NCI-H146 treated with DMSO at 0.1 percent for 48 hours (cell line): ENCODE measurements at regions not wholly inside any gene's neighbourhood (a gene's known extent, or its start where the extent isn't known, plus 50 kb on each side); places are given as distances from the start of the nearest gene placed in this dataset.

Experiments used
- DNase-seq: peaks from one replicate; lab custom pipeline; 2025; ENCODE audit not compliant: unreplicated experiment; lab: John Stamatoyannopoulos, UW

DNA sequence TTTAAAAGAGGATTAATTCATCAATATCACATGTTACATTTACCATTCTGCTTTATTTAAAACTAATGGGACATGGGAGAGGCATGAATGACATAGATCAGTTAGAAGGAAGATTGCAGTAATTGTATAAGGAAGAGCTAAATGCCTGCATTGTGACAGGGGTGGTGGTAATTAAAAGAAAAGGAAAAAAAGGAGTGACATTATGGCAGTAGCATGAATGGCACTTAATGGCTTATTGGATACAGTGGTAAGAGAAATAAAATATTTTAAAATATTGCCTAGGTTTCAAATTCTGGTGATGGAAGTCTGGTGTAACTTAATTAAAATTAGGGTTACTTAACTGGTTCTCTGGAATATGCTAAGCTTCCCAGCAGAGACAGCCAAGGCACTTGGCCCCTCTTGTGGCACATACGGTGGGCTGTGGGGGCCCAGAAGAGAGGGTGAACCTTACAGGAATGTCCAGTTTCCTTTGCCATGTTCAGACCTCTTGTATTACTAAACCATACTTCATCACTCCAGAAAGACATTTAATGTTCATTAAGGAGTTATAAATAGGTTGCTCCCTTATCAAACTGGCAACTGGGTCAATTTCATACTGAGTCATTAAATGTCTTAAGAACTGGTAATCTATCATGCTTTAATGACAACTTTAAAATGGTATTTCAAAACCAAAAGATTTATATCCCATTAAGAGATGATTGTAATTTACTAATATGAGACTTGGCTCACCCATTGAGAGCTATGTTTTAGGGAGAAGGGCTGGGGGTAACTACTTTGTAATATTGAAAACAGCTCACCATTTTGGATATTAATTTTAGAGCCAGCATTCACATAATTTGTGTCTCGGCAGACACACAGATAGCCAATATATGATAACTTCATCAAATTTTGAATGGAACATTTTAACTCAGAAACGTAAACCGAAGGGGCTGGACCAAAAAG, 798.9 kb upstream of the PIK3C3 start:
- DNase-seq = no peak

DNA sequence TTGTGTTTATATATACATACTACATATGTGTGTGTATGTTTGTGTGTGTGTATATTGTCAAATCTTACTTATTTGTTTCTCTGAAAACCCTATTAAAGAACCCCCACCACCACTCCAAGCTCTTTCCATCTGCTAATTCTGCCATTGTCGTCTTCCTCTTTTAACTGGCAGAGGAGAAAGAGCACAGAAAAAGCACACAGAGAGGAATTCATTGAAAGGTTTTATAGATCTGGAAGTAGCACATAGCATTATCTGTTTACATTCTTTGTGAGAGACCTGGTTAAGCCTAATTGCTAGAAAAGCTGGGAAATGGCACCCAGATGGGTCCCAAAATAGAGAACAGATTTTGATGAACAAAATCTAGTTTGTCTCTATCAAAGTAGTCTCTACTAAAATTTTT, 800.0 kb upstream of the PIK3C3 start:
- no peak for DNase-seq

DNA sequence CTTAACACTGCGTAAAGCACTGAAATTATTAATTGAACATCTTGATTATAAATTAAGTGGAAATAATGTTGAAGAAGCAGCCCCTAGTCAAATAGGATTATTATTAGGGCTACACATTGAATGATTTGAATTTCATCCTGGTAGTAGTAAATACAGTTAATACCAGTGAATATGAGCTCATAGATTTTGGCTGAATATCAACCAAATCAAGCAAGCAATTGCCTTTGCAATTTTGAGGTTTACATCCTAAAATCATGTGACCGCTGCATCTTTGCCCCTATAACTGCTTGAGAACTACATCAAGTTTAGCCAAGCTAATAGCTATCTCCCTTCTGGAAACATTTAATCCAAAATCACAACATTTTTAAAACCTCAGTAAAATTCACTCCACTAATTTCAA, 801.2 kb upstream of the PIK3C3 start:
- DNase-seq = no peak

GRCh38 chr18:41150316-41150715, 804.7 kb upstream of the PIK3C3 start:
- peak; percentile 99 for DNase-seq

- DNase-seq = peak; percentile 93
Measured at GRCh38 chr18:41146301-41146700, 808.7 kb upstream of the PIK3C3 start.

- no peak for DNase-seq
Measured at GRCh38 chr18:41145516-41145915, 809.5 kb upstream of the PIK3C3 start.

GRCh38 chr18:41144441-41144840, 810.6 kb upstream of the PIK3C3 start:
- DNase-seq = no peak

DNA sequence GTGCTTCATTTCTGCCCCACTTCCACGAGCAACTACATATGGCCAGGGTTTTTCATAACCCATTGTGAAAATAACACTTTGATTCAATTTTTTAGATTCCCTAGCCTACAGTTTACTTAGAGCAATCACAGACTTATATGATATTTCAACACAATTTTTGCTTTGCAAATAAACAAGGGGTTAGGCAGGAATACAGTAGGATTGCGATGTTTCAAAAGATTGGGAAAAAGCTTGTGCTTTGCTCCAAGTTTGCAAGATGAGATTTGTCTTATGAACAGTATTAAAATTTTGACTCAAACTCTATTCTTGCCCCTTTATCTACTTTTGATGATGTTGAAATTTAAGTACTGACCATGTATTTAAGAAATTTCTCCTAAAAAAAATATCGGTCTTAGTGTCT, 814.5 kb upstream of the PIK3C3 start:
- no peak for DNase-seq

GRCh38 chr18:41135146-41135545, 819.9 kb upstream of the PIK3C3 start:
- no peak for DNase-seq

DNA sequence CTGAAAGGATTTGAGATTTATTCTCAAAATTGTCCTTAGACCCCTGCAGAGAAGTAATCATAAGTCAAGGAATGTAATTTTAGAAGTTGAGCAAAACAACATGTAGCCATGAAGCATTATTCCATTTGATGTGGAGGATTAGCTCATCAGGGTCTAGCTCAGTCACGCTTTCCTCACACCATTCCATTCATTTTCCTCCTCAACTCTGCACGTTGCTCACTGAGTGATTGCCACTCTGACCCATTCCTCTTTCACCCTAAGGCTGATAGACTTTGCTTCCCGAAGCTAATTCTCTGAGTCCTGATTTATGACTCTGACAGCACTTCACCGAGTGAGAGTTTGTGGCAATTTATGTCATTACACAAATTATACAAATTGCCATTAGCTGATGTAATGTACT, 820.6 kb upstream of the PIK3C3 start:
- no peak for DNase-seq

DNA sequence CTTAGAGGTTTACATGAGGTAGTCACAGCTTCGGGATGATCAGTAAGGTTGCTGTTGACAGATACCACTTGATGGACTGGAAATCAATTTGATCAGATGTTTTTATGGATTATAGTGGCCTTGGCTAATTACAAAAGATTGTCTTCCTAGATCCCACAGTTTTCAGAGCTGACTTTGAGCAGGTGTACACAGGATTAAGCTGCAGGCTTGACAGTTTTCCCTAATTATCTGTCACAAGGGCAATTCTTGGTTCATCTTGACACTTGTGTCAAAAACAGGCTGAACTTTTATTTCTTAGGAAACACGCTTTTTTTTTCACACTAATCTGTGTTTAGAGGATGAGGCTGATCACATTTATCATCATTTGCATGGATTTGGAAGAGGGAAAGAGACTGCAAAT, 824.0 kb upstream of the PIK3C3 start:
- DNase-seq = no peak

DNA sequence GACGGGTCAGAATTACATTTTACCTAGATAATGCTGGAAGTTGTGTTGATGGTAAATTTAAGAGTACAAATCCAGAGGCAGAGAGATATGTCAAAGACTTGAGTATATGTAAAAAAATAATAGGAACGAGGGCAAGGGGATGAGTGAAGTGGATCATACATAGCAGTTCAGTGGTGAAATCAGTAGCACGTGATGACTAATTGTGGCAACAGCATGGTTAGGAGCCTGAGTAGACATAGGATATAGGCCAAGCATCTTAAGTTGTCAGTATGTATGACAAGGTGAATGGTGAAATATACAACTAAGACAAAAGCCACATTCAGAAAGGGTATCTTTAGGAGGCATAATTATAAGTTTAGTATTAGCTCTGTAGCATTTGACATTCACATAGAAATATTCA, 826.5 kb upstream of the PIK3C3 start:
- DNase-seq = no peak

- no peak for DNase-seq
Measured at GRCh38 chr18:41128126-41128525, 826.9 kb upstream of the PIK3C3 start.

- DNase-seq = no peak
Measured at GRCh38 chr18:41126541-41127235, 828.3 kb upstream of the PIK3C3 start.

- no peak for DNase-seq
Measured at GRCh38 chr18:41121116-41121826, 833.8 kb upstream of the PIK3C3 start.

GRCh38 chr18:41119031-41119430, 836.0 kb upstream of the PIK3C3 start:
- no peak for DNase-seq

GRCh38 chr18:41113885-41114482, 841.0 kb upstream of the PIK3C3 start:
- DNase-seq = no peak

DNA sequence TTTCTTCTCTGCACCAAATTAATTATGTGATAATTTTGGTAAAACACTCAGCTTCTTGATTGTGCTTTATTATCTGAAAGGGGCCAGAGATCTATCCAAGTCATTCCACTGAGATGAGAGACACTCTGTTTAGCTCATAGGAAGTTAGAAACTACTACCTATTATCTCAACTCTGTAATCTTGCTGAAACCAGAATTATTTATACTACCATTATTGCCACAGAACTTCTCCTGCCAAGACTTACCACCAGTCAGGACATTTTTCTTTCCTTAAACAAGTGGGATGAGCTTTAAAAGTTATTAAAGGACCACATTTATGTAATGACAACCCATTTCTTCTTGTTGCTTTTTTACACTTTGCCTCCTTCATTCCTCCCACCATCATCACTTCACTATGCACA, 855.6 kb upstream of the PIK3C3 start:
- DNase-seq = no peak

- peak; percentile 98 for DNase-seq
Measured at GRCh38 chr18:41096504-41096903, 858.5 kb upstream of the PIK3C3 start.

DNA sequence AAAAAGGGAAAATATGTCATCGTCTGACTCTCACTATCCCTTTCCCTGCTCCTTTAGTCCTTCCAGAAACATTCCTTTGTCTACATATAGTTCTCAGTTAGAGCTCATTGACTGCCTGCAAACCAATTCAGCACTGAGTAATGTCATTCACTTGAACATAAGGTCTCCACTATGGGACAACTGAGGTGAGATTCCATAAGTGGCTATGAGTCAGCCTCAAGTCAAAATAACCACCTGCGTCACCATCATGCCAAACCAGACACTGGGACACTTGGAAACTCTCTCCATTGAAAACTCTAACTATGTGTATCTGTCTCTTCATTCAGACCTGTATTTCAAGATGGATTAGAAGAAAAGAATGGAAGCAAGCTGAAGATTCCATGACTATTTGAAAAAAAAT, 878.0 kb upstream of the PIK3C3 start:
- no peak for DNase-seq

DNA sequence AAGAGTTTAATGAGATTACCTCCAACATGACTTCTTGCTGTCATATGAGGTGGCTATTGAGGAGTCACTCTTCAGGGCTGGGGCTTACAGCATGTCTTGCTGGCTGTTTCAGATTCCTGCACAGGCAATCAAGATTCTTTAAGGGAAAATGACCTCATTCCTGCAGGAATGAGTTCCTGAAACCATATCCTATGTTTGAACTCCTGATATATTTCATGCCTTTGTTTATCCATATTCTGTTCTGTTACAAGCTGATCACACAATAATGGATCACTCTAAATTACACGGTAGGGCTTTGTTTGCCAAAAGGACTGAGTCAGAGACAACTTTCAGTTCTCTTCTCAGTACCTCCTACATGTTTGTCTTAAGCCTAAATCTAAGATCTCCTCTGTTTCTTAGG, 879.8 kb upstream of the PIK3C3 start:
- DNase-seq = no peak
